Thymus (tissue), 11 donors: ENCODE measurements at regions not wholly inside any gene's neighbourhood (a gene's known extent, or its start where the extent isn't known, plus 50 kb on each side); places are given as distances from the start of the nearest gene placed in this dataset.

Experiments used
- DNase-seq, 9 donors: peaks; one replicate each; pipeline ENCODE4 v3.0.0-alpha.2; 2013; ENCODE audit warnings: low spot score in 9 of 9, low read depth in 6 of 9, missing footprints in 1 of 9
- H3K27ac ChIP-seq, 2 donors: one replicate each; pipeline ENCODE4 v1.5.1; 2013; ENCODE audit warnings: control low read depth in 1 of 2, low read depth in 1 of 2, low read length in 1 of 2, mild to moderate bottlenecking in 1 of 2, moderate library complexity in 1 of 2
- H3K27me3 ChIP-seq, 2 donors: one replicate each; pipeline ENCODE4 v1.5.1; 2013; ENCODE audit warnings: low read length in 1 of 2; ENCODE audit not compliant: control insufficient read depth in 2 of 2, insufficient read depth in 1 of 2
- H3K36me3 ChIP-seq, 2 donors: one replicate each; pipeline ENCODE4 v1.5.1; 2013; ENCODE audit warnings: low read length in 1 of 2, mild to moderate bottlenecking in 1 of 2, moderate library complexity in 1 of 2; ENCODE audit not compliant: control insufficient read depth in 2 of 2, insufficient read depth in 2 of 2
- H3K4me1 ChIP-seq, 2 donors: one replicate each; pipeline ENCODE4 v1.5.1; 2013; ENCODE audit warnings: low read length in 2 of 2; ENCODE audit not compliant: control insufficient read depth in 2 of 2, insufficient read depth in 2 of 2
- H3K4me3 ChIP-seq, 2 donors: one replicate each; pipeline ENCODE4 v1.5.1; 2013; ENCODE audit warnings: low read length in 2 of 2, control low read depth in 1 of 2, mild to moderate bottlenecking in 1 of 2
- H3K9me3 ChIP-seq, 2 donors: one replicate each; pipeline ENCODE4 v1.5.1; 2013; ENCODE audit warnings: low read length in 1 of 2, mild to moderate bottlenecking in 1 of 2; ENCODE audit not compliant: control insufficient read depth in 2 of 2, insufficient read depth in 1 of 2
- WGBS: extraction: QIAGEN DNeasy Blood & Tissue Kit; methylation state at CpG from one replicate; pipeline ENCODE4 v1.1.7; 2013; 5-methylcytosine and 5-hydroxymethylcytosine counted together
- donor health status: healthy.

- H3K36me3 ChIP-seq = no peaks in the 10 kb centered on the region
- no peak overlapping the region for H3K4me3 ChIP-seq
- H3K27me3 ChIP-seq = no peaks in the 10 kb centered on the region
- H3K27ac ChIP-seq = no peak overlapping the region
- DNase-seq = no peak
- H3K9me3 ChIP-seq = peaks cover 0 to 3% of the 10 kb centered on the region in 2 donors
- no peaks in the 10 kb centered on the region for H3K4me1 ChIP-seq
These were observed 1941.6 kb upstream of the PRR20A start for GRCh38 chr13:55199134-55199533.

DNA sequence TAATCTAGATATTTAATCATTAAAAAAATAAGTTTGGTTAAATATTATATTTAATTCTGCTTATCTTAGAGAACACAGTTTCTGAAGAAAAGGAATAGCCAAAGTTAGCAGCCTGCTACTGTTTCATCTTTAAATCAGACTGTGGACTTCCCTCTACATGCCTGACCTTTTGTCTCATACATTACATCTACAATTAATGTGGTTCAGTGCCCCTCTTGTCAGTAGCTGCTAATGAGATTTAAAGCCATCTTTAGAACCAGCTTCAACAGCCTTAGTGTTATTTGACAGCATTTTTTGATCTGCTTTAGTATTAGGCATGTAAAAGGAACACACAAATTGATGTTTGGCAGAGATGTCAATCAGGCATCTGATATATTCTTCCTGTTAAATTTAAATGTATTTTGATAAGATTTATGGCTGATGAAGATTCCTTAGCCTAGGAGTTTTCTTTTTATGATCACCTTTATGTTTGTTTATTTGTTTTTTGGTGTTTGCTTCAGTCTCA is 1925.8 kb upstream of the PRR20A start:
- Histone ChIP-seq H3K4me3 (no peak overlapping the region), H3K36me3 (no peaks in the 10 kb centered on the region), H3K27ac (no peak overlapping the region), H3K4me1 (no peaks in the 10 kb centered on the region), H3K27me3 (no peaks in the 10 kb centered on the region), H3K9me3 (no peaks in the 10 kb centered on the region)
- no peak for DNase-seq

DNA sequence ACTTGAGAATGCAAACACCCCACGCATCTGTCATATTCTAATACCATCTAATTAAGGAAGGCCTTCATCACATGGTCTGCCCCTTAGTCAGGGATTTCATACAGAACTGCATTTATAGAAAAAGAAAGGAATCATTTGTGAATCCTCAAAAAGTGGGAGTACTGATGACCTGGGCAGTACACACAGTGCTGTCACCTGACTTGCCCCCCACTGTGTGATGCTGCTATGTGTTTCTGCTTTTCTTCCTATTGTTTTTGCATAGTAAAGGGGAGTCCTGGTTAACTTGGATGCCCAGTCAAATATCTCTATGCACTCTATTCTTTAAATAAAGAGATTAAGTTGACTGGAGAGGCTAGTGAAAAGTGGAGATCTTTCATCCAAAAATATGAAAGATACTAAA is 1921.2 kb upstream of the PRR20A start:
- Histone ChIP-seq H3K9me3 (no peaks in the 10 kb centered on the region), H3K36me3 (no peaks in the 10 kb centered on the region), H3K27me3 (no peaks in the 10 kb centered on the region), H3K4me3 (no peak overlapping the region), H3K4me1 (no peaks in the 10 kb centered on the region), H3K27ac (no peak overlapping the region)
- WGBS = 90% methylated on average over 1 of the region's 1 CpG
- DNase-seq = no peak

- Histone ChIP-seq H3K4me1 (no peaks in the 10 kb centered on the region), H3K4me3 (no peak overlapping the region), H3K36me3 (no peaks in the 10 kb centered on the region), H3K9me3 (no peaks in the 10 kb centered on the region), H3K27ac (no peak overlapping the region), H3K27me3 (no peaks in the 10 kb centered on the region)
- 58% methylated on average over 4 of the region's 4 CpGs for WGBS
- DNase-seq = no peak
These were observed 1910.7 kb upstream of the PRR20A start for GRCh38 chr13:55229906-55230569.

DNA sequence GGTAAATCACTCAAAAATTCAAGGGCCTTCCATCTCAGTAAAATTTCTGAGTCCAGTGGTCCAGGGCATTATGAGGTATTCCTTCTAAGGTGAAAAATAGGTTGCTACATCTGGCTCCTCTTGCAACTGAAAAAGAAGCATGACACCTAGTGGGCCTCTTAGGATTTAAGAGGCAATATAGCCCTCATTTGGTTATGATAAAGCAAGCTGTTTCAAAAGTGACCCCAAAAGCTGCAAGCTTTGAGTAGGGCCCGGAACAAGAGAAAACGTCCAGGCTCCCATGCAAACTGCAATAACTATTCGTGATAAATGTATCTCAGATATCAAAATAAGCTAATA is 1910.2 kb upstream of the PRR20A start:
- no peaks in the 10 kb centered on the region for H3K36me3 ChIP-seq
- H3K9me3 ChIP-seq = no peaks in the 10 kb centered on the region
- WGBS = 78% methylated on average over 3 of the region's 3 CpGs
- H3K4me3 ChIP-seq = no peak overlapping the region
- no peaks in the 10 kb centered on the region for H3K4me1 ChIP-seq
- no peak for DNase-seq
- no peaks in the 10 kb centered on the region for H3K27me3 ChIP-seq
- no peak overlapping the region for H3K27ac ChIP-seq

DNA sequence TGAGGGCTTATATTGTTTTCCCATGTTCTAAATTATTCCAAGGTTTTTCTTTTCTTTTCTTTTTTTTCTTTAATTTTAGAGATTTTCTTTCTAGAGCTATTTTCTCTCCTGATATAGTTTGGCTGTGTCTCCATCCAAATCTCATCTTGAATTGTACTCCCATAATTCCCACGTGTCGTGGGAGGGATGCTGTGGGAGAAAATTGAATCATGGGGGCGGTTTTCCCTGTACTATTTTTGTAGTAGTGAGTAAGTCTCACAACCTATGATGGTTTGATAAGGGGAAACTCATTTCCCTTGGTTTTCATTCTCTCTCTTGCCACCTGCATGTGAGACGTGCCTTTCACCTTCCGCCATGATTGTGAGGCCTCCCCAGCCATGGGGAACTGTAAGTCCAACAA is 1906.4 kb upstream of the PRR20A start:
- 88% methylated on average over 5 of the region's 5 CpGs for WGBS
- Histone ChIP-seq H3K36me3 (no peaks in the 10 kb centered on the region), H3K4me1 (no peaks in the 10 kb centered on the region), H3K4me3 (no peak overlapping the region), H3K27ac (no peak overlapping the region), H3K27me3 (no peaks in the 10 kb centered on the region), H3K9me3 (no peaks in the 10 kb centered on the region)
- no peak for DNase-seq

- WGBS = 76% methylated on average over 4 of the region's 4 CpGs
- no peak overlapping the region for H3K4me3 ChIP-seq
- H3K9me3 ChIP-seq = no peaks in the 10 kb centered on the region
- DNase-seq = no peak
- no peaks in the 10 kb centered on the region for H3K27me3 ChIP-seq
- no peaks in the 10 kb centered on the region for H3K4me1 ChIP-seq
- no peaks in the 10 kb centered on the region for H3K36me3 ChIP-seq
- H3K27ac ChIP-seq = no peak overlapping the region
These were observed 1895.6 kb upstream of the PRR20A start for GRCh38 chr13:55245005-55245644.

GRCh38 chr13:55255236-55255635 is 1885.5 kb upstream of the PRR20A start:
- Histone ChIP-seq H3K9me3 (no peaks in the 10 kb centered on the region), H3K4me1 (no peaks in the 10 kb centered on the region), H3K27ac (no peak overlapping the region), H3K4me3 (no peak overlapping the region), H3K36me3 (no peaks in the 10 kb centered on the region), H3K27me3 (no peaks in the 10 kb centered on the region)
- WGBS = 97% methylated on average over 6 of the region's 6 CpGs
- DNase-seq = no peak

DNA sequence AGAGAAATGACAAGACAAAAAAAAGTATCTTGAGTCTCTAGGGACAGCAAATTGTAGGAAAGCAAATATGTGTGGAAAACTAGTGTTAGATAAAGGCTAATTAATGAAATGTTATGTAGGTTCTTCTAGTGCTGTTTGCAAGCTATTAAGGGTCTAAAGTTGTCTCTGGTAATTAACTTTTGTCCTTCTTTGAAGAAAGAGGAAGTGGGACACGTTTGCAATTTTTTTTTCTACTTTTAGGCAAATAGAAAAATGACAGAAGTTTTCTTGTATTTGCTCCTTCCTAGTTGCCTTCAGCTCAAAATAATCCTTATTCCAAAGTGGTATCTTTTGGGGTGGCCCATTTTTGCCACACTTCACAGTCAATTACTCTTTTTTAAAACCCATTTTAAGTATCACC is 1877.7 kb upstream of the PRR20A start:
- no peaks in the 10 kb centered on the region for H3K9me3 ChIP-seq
- WGBS = 0% methylated on average over 1 of the region's 1 CpG

More for the DNA sequence above, 1877.7 kb upstream of the PRR20A start:
- Histone ChIP-seq H3K4me3 (no peak overlapping the region), H3K27ac (no peak overlapping the region), H3K36me3 (no peaks in the 10 kb centered on the region), H3K4me1 (no peaks in the 10 kb centered on the region), H3K27me3 (no peaks in the 10 kb centered on the region)
- no peak for DNase-seq
